ENCODE measurements at regions not wholly inside any gene's neighbourhood (a gene's known extent, or its start where the extent isn't known, plus 50 kb on each side); places are given as distances from the start of the nearest gene placed in this dataset.

- TF ChIP-seq CTCF (conservative IDR thresholded peaks at IDR 0.05; ENCODE audit: low read depth, low read length) (no peak), EZH2 (IDR thresholded peaks at IDR 0.05; ENCODE audit: borderline replicate concordance, low read depth, low read length, poor library complexity, severe bottlenecking) (no peak)
These were observed 178.9 kb downstream of the BARX1 start for GRCh38 chr9:93776256-93776655.

Measured in A673 (cell line).